CMK (cell line): ENCODE measurements at regions not wholly inside any gene's neighbourhood (a gene's known extent, or its start where the extent isn't known, plus 50 kb on each side); places are given as distances from the start of the nearest gene placed in this dataset.

Experiments
- DNase-seq: peaks from one replicate; pipeline ENCODE4 v3.0.0-alpha.2; 2010; ENCODE audit warnings: low read depth

- DNase-seq, result no peak
Measured at GRCh38 chr3:43783987-43784639, 93.4 kb downstream of the ABHD5 start.

DNA sequence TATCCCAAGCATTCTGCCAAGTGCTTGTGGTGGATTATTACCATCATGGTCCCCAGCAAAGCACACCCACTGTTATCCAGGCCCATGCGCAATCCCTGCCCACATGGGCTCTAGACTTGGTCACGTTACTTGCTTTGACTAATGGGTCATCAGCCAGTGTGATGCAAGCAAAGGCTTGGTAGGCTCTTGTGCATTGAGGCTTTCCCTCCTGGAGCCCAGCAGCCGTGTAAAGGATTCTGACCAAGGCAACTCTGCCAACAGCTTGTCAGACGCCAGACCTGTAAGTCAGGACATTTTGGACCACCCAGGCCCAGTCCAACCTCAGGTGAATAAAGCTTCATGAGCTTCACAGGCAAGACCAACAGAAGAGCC, 93.9 kb downstream of the ABHD5 start:
- DNase-seq, result no peak

DNA sequence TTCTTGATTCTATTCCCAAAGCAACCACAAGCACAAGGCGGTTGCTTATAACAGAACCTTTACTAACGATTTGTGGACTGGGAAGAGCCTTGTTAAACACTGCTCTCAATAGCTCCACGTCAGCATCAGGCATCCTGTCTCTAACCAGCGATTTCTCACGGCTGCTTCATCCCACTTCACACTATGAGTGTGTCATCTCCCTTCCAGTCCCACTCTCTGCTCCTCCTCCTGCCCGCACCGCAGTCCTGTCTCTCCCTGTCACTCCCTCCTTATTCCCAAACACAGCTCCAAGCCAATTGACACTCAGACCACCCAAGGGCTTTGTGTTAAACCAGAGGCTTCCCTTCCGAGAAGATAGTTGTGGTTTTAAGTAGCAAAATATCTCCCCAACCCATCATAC, 94.8 kb downstream of the ABHD5 start:
- no peak for DNase-seq

- DNase-seq, result no peak
Measured at GRCh38 chr3:43786102-43786501, 95.4 kb downstream of the ABHD5 start.

DNA sequence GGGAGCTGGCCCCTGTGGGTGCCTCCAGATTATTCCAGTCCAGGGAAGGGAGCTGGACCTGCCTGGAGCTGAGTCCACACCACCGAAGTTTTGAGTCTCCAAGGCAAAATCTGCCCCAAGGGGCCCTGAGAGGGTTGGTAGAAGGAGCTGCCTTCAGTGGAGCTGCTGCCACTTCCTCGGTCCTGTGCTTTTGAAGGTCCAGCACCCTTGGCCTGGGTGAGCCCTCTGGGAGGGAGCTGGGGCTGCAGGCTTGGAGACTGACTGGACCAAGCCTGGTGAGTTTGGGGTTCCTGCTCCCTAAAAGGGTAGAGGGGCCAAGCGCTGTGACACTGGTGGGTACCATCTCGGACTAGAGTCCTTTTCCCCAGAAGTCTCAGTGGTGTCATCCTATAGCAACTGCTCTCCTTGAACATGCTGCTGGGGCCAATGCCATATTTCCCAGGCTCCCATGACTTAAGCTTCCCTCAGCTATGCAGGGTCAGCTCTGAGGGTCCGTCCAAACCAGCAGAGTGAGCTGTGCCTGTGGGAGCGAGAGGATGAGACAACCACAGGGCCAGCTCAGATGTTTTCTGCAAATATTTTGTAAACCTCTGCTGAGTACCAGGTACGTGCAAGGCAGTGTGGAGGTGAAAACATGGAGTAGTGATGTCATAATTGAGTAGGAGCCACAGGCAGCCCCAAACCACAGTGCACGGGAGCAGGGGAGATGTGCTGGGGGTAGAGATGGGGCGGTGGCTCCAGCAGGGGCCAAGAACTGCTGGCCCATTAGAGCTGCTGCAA, 96.0 kb downstream of the ABHD5 start:
- DNase-seq, result no peak

DNA sequence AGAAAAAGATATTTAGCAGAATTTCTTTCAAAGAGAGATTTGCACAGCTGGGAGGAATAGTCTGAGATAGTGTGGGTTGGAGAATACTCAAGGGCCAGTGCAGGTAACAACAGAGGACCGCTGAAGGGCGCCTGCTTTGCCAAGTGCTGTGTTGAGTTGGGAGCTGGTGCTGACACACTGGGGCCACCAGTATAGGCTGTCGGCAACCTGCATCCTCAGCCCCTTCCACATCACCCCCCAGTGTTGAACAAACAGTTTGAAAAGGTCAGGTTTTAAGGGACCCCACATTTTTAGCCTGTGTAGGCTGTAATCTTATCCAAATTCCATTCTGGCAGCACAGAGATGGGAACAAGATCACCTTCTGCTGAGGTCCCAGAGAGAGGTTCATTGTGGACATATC, 96.6 kb downstream of the ABHD5 start:
- DNase-seq, result no peak

DNA sequence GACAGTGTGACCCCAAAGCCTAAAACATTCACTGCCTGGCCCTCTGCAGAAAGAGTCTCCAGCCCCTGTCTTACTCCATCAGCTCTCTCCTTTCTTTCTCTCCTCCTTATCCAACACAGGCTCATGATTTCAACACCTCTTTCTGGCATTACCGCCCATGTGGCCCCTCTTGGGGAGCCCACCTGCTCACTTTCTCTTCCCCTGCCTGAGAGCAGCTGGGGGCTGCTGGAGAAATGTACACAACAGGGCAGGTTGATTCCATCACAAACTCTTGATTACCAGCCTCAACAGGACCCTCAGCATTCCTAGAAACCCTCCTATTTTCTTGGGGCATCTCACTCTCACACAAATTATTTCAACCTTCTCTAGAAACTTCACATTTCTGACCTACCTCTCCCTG, 98.3 kb downstream of the ABHD5 start:
- DNase-seq, result no peak

DNA sequence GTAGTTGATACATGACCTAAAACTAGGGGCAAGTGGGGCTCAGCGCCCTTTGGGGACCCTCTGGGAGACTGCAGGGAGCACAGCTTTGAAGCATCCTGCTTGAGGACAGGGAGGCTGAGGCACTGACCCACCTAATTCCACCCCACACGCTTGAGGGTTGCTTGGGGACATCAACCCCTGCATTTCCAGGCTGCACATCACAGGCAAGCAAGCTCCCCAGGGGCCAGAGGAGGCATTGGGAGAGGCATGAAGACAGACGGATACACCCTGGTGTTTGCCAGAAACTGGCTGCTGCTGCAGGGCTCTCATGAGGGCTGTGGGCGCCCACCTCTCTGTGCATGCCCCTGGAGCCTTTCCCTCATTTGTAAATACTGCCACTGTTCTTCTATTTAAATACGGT, 99.3 kb downstream of the ABHD5 start:
- no peak for DNase-seq

DNA sequence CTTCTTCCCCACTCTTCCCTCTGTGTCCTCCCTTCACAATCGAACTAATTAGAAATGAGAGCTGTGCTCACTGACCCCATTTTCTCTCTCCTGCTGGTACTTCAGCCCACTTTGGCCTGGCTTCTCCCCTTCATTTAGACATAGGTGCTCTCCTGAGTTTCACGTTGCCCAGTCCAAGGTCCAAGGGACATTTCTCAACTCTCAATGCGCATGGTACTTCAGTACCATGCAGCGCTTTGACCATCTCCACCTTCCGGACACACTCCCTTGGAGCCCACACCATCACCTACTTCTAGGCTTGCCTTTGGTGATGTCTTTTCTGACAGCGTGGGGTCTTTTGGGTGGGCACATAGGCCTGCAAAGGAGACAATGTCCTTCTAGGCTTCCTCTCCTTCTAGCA, 99.7 kb downstream of the ABHD5 start:
- DNase-seq, result no peak

DNA sequence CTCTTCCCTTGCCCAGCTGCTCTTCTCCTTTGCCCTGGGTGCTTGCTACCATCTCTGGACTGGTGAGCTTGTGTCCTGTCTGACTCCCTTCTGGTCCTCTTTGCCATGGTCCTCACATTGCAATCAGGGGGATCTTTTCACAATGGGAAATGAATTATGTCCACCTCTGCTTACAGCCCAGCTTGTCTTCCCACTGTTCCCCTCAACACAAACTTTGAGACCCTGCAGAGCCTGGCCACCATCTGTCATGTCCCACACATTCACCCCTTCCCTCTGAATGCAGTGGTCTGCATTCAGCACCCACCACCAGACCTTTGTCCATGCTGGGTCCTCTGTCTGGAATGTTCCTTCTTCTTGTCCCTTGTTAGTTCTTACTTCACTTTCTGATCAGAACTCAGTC, 100.5 kb downstream of the ABHD5 start:
- DNase-seq, result no peak

DNA sequence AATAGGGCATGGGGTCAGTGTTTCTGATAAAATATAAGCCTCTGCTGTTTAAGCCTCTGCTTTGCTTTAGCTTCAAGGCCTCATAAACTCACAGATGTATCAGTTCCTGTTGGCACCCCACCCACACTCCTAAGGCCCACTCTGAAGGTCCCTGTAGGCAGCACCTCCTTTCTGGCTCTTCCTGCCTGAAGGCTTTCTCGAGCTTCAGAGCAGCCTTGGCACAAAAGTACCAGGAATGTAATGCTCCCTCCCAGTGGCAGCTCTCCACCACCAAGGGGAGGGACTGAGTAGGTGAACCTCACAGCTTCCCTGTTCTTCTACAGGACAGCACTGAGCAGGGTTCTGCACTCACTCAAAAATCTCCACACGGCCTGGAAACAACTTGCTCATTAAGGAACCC, 102.2 kb downstream of the ABHD5 start:
- no peak for DNase-seq

DNA sequence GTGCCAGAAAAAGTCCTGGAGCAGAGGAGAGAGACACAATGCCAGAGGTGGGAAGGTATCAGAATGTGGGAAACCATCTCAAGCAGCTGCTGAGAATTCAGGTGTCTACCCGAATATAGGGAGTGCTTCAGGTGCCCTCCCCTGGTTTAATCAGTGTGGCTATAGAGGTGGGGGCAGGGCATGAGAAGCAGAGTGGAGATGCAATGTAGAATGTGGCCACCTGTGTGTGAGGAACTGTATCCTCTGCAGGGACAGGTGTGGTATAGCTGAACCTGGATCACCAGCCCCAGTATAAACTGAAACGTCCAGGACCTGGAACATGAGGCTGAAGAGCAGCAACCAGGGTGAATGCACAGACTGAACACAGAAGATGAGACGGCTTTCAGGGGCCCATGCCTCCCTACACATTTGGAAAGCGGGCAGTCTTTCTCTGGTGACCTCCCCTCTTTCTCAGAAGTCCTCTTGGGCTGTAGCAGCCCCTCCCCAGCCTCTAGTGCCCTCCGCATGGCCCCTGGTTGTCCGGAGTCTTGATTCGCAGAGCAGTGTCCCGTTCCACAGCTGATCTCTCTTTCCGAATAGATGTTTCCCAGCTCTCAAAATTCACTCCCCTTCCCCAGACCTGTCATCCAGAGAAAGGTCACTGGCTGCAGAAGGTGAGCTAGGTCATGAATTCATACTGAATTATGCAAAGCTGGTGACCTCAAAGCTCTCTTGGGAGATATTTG, 103.1 kb downstream of the ABHD5 start:
- DNase-seq, result no peak

GRCh38 chr3:43794776-43795175, 104.0 kb downstream of the ABHD5 start:
- DNase-seq, result no peak

- DNase-seq, result no peak
Measured at GRCh38 chr3:43795491-43795890, 104.8 kb downstream of the ABHD5 start.

GRCh38 chr3:43796041-43796596, 105.4 kb downstream of the ABHD5 start:
- no peak for DNase-seq

- DNase-seq, result no peak
Measured at GRCh38 chr3:43797794-43798193, 107.1 kb downstream of the ABHD5 start.

GRCh38 chr3:43810797-43811196, 120.1 kb downstream of the ABHD5 start:
- DNase-seq, result no peak

GRCh38 chr3:43814461-43814860, 123.7 kb downstream of the ABHD5 start:
- DNase-seq, result no peak

DNA sequence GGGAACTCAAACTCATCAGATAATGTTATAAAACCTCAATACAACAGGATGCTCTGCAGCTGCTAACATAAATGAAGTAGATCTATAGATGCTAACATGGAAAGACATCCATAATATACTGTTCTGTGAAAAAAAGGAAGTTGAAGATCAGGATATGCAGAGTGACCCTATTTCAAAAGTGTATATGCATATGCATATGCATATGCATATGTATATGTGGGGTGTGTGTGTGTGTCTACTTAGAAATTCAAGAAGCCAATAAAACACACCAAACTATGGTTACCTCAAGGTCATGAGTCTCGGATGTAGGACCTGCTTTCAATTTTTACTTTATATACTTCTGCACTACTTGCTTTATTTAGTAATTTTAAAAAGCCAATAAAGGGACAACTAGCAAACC, 125.6 kb downstream of the ABHD5 start:
- DNase-seq, result no peak

- DNase-seq, result no peak
Measured at GRCh38 chr3:43817064-43817463, 126.3 kb downstream of the ABHD5 start.

DNA sequence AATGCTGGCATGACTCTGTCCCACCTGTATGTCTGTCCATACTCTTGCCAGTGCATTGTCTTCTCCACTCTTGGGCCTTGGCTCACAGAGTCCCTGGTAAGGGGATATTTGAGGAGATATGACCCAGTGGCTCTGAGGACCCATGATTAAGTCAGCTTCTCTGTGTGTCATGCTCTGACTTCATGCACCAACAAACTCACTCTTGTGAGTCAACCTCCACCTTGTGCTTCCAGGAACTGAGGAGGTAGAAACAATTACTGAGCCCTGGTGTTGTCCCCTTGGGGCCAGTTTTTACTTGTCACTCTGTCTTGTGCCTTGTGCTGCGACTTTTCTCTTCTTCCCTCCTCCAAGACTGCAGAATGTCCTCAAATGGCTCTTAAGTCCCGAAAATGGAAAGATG, 127.1 kb downstream of the ABHD5 start:
- no peak for DNase-seq

GRCh38 chr3:43818229-43818628, 127.5 kb downstream of the ABHD5 start:
- DNase-seq, result no peak
